ENCODE measurements at regions not wholly inside any gene's neighbourhood (a gene's known extent, or its start where the extent isn't known, plus 50 kb on each side); places are given as distances from the start of the nearest gene placed in this dataset.

DNA sequence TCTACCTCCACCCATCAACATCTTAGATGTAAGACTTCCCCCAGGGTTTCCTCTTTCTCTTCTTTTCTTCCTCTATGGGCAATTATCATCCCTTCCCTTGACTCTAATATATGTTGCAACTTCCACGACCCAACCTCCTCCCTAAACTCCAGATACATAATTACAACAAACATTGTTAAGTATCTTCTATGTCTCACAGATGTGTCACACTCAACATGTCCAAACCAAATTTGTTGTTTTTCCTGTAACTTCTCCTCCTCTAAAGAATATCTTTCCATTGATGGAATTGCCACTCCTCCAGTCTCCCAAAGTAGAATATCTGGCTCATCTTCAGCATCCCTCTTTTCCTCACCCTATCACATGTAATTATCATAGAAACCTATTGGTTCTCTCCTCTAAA, 314.2 kb downstream of the RWDD3 start:
- DNase-seq (ENCODE audit: low read depth), result no peak
- TF ChIP-seq CTCF (conservative IDR thresholded peaks at IDR 0.05; ENCODE audit: low read depth, low read length), result no peak
- H3K4me3 ChIP-seq (ENCODE audit: low read length), result no peak overlapping the region

DNA sequence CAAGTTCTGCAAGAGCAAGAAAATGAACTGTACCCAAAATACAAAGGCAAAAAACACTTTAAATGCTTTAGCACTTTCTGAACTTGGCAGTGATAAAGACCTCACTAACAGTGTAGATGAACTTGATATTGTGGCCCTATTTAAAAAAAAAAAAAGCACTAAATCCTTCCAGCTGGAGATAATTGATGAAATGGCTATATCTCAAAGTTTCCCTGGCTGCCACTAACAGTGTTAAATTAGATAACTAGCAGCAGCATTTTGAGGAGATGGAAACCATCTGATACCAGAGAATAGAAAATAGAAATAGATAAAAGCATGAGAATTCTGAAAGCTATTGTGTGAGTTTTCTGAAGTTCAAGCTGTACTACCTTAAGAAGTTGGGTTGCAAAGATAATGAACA, 317.2 kb downstream of the RWDD3 start:
- no peak for TF ChIP-seq CTCF (conservative IDR thresholded peaks at IDR 0.05; ENCODE audit: low read depth, low read length)
- no peak overlapping the region for H3K4me3 ChIP-seq (ENCODE audit: low read length)
- no peak for DNase-seq (ENCODE audit: low read depth)

- H3K4me3 ChIP-seq (ENCODE audit: low read length), result no peak overlapping the region
- no peak for TF ChIP-seq CTCF (conservative IDR thresholded peaks at IDR 0.05; ENCODE audit: low read depth, low read length)
- no peak for DNase-seq (ENCODE audit: low read depth)
Observed at GRCh38 chr1:95553595-95553994, 319.6 kb downstream of the RWDD3 start.

GRCh38 chr1:95554408-95554807, 320.4 kb downstream of the RWDD3 start:
- no peak overlapping the region for H3K4me3 ChIP-seq (ENCODE audit: low read length)
- DNase-seq (ENCODE audit: low read depth), result no peak
- TF ChIP-seq CTCF (conservative IDR thresholded peaks at IDR 0.05; ENCODE audit: low read depth, low read length), result no peak

DNA sequence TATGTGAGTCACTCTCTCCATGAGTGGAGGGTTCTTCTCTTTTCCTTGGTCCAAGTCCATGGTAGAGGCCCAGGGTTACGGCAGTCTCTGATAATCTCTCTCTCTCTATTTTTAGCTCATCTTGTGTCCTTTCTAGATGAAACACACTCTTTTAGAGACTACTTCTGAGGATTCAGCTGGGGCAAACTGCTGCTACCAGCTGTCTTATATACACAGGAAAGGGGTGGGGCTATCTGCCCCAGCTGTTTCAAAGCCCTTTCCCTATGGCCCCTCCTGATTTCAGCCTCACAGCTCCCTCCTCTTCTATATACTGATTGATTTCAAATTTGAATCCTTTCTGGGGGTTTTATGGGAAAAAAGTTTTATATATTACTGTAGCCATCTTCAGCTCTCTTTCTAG, 324.8 kb downstream of the RWDD3 start:
- DNase-seq (ENCODE audit: low read depth), result no peak
- no peak for TF ChIP-seq CTCF (conservative IDR thresholded peaks at IDR 0.05; ENCODE audit: low read depth, low read length)
- H3K4me3 ChIP-seq (ENCODE audit: low read length), result no peak overlapping the region

GRCh38 chr1:95561346-95561745, 327.3 kb downstream of the RWDD3 start:
- no peak for DNase-seq (ENCODE audit: low read depth)
- no peak for TF ChIP-seq CTCF (conservative IDR thresholded peaks at IDR 0.05; ENCODE audit: low read depth, low read length)
- no peak overlapping the region for H3K4me3 ChIP-seq (ENCODE audit: low read length)

DNA sequence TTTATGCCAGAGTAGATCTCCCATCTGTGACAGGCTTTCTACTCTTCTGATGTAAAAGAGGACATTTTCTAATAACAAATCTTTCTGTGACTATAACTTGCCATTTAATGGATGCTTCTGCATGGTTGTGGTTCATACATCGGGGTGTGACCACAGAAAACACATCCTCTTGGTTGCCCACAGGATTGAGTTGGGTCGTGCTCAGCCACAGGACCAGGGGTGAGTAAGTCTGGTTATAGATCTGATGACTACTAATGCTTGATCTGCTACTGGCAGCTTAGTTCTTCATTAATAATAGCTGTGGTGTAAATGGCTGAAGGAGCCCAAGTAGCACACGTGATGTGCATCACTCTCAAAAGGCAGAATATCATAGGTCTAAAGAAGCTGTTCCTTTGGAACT, 328.2 kb downstream of the RWDD3 start:
- TF ChIP-seq CTCF (conservative IDR thresholded peaks at IDR 0.05; ENCODE audit: low read depth, low read length), result no peak
- no peak for DNase-seq (ENCODE audit: low read depth)
- H3K4me3 ChIP-seq (ENCODE audit: low read length), result no peak overlapping the region
